ENCODE measurements at regions not wholly inside any gene's neighbourhood (a gene's known extent, or its start where the extent isn't known, plus 50 kb on each side); places are given as distances from the start of the nearest gene placed in this dataset.

GRCh38 chr5:58156361-58156760 lies 303.5 kb downstream of the PLK2 start:
- TF ChIP-seq CTCF (optimal IDR thresholded peaks at IDR 0.05 in 1 of 3, IDR thresholded peaks at IDR 0.05 in 1 of 3, conservative IDR thresholded peaks at IDR 0.05 in 1 of 3; ENCODE audit: extremely low read depth in 1 of 3, insufficient read depth in 2 of 3, low read length in 3 of 3) (no peak), EZH2 (IDR thresholded peaks at IDR 0.05; ENCODE audit: low read length) (no peak)
